COLO668 (cell line): ENCODE measurements at regions not wholly inside any gene's neighbourhood (a gene's known extent, or its start where the extent isn't known, plus 50 kb on each side); places are given as distances from the start of the nearest gene placed in this dataset.
"Not testable (repeated sequence)": the region's sequence is repeated elsewhere in the genome, so short reads cannot be mapped to it uniquely, and the experiment has no call there.

Source experiments
- DNase-seq: peaks from one replicate; lab custom pipeline; 2025; ENCODE audit not compliant: unreplicated experiment; lab: John Stamatoyannopoulos, UW

DNA sequence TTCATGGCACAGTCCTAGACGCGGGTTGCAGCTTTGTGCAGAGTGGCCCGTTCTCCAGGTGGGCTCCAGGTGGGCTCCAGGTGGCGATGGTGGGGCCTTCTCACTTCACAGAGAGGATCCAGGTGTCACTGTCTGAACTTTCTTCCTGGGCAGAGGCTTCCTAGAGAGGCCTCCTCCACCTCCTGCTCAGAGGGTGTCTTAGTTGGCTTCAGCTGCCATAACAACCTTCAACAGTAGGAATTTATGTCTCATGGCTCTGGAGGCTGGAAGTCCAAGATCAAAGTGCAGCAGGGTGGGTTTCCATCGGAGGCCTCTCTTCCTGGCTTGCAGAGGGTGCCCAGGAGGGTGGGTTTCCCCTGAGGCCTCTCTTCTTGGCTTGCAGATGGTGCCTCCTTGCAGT, 125.1 kb downstream of the GLRX3 start:
- no peak for DNase-seq

DNA sequence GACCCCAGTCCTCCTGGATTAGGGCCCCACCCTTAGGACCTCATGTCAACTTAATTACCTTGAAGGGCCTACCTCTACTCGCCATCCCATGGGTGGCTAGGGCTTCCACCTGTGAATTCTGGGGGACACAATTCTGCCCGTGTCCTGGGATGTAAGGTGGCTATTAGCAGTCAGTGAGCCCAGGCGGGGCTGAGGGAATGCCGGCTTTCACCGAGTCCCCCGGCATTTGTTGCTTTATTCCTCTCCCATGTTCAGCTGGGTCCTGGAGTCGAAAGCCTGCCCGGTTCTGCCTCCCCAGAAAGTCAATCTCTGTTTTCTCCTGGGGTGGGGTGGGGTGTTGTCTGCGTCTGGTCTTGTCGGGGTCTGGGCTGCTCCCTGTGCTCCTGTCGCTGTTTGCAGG, 125.6 kb downstream of the GLRX3 start:
- DNase-seq, result no peak

DNA sequence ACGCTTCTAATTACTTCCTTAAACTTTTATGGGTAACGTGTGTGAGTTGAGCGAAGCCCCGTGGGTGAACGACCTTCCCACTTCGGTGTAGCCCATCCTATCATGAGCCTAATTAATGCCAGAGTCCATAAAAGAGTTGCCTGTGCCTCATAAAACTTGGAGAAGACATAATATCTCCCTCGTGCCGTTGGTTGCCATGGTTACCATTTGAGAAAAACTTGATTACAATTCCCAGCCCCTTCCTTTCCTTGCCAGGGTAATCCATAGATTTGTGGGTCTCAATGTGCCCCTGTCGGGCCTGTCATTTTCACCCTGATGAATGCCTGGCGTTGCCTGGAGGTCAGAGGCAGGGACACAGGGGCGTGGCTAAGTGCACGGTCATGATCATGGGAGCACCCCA, 127.1 kb downstream of the GLRX3 start:
- DNase-seq, result no peak

DNA sequence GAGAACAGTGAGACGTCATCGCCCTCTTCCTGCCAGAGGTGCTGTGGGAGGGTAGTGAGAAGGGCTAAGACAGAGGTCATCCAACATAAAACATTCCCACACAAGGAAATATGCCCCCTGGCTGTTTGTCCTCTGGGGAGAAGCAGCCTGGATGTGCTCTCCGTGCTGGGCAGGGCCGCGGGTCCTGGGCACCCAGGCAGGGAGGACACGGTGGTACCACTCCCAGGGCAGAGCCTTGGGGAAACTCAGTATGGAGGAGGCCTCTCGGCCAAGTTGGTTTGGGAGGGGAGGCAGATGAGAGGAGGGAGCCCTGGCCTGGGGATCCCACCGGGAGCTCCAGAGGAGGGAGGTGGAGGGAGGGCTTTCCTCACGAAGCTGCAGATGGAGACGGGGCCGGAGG, 129.4 kb downstream of the GLRX3 start:
- DNase-seq, result no peak

DNA sequence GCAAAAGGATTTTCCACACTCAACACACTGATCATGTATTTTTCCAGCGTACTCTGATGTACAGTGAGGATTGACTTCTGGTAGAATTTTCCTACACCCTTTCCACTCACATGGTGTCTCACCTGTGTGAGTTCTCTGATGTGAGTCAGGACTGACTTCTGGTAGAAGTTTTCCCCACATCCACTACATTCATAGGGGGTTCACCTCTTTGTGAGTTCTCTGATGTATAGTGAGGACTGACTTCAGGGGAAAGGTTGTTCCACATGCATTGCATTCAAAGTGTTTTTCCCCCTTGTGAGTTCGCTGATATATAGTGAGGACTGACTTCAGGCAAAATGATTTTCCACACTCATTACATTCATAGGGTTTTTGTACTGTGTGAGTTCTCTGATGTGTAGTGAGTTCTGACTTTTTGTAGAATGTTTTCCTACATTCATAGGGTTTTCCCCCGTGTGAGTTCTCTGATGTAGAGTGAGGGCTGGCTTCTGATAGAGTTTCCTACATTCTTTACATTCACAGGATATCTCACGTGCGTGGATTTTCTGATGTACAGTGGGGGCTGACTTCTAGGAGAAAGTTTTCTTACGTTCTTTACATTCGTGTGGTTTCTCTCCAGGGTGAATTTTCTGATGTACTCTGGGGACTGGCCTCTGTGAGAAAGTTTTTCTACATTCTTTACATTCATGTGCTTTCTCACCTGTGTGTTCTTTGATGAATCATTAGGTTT, 146.5 kb downstream of the GLRX3 start:
- DNase-seq, result no peak

DNA sequence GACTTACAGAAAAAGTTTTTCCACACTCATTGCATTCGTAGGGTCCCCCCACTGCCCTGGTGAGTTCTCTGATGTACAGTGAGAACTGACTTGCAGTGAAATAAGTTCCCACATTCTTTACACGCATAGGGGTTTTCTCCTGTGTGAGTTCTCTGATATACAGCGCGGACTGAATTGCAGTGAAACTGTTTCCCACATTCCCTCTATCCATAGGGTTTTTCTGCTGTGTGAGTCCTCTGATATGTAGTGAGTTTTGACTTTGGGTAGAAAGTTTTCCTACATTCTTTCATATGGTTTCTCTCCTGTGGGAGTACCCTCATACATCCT, 147.0 kb downstream of the GLRX3 start:
- DNase-seq, result no peak

DNA sequence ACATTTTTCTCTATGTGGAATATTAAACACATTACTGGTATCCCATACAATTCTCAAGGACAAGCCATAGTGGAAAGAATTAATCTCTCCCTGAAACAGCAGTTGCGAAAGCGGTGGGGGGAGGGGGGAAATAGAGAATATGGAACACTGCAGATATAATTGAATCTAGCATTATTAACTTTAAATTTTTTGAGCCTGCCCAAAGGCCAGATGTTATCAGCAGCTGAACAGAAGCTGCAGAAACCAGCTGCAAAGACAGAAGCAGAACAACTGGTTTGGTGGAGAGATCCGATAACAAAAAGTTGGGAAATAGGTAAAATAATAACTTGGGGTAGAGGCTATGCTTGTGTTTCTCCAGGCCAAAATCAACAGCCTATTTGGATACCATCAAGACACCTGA, 159.6 kb downstream of the GLRX3 start:
- DNase-seq, result not testable (repeated sequence)

DNA sequence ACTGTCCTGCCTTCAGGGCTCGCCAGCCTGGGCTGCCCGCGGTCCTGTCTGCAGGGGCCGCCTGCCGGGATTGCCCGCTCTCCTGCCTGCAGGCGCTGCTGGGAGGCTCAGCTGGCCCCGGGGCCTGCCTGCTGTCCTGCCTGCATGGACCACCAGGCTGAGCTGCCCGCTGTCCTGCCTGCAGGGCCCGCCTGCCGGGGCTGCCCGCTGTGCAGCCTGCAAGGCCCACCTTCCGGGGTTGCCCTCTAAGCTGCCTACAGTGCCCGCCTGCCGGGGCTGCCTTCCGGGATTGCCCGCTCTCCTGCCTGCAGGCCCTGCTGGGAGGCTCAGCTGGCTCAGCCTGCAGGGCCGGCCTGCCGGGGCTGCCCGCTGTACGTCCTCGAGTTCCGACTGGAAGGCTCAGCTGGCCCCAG, 164.4 kb downstream of the GLRX3 start:
- peak; percentile 66 for DNase-seq

DNA sequence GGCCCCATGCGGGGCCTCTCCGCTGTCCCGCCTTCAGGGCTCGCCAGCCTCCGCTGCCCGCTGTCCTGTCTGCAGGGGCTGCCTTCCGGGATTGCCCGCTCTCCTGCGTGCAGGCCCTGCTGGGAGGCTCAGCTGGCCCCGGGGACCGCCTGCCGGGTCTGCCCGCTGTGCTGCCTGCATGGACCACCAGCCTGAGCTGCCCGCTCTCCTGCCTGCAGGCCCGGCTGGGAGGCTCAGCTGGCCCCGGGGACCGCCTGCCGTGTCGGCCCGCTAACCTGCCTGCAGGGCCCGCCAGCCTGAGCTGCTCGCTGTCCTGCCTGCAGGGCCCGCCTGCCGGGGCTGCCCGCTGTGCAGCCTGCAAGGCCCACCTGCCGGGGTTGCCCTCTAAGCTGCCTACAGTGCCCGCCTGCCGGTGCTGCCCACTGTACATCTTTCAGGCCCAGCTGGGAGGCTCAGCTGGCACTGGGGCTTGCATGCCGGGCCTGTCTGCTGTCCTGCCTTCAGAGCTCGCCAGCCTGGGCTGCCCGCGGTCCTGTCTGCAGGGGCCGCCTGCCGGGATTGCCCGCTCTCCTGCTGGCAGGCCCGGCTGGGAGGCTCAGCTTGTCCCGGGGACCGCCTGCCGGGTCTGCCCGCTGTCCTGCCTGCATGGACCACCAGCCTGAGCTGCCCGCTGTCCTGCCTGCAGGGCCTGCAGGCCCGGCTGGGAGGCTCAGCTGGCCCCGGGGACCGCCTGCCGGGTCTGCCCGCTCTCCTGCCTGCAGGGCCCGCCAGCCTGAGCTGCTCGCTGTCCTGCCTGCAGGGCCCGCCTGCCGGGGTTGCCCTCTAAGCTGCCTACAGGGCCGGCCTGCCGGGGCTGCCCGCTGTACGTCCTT, 165.1 kb downstream of the GLRX3 start:
- peak; percentile 66 for DNase-seq

DNA sequence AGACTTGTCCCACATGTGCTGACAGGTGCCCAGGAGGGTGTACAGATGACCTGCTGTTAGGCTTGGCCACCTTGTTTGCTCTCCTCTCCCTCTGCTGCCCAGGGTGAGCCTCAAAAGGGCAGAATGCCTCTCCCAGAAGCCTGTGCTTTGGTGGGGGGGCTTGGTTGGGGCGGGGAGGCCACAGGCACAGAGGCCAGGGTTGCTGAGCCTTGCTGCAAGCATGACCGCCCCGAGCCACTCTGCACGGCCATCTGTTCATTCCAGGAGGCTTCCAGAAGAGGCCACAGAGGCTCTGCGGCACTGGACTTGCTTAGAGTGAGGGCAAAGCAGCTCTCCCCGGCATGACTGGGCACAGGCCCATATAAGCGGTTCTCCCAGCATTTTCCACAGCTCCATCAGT, 190.8 kb downstream of the GLRX3 start:
- no peak for DNase-seq

DNA sequence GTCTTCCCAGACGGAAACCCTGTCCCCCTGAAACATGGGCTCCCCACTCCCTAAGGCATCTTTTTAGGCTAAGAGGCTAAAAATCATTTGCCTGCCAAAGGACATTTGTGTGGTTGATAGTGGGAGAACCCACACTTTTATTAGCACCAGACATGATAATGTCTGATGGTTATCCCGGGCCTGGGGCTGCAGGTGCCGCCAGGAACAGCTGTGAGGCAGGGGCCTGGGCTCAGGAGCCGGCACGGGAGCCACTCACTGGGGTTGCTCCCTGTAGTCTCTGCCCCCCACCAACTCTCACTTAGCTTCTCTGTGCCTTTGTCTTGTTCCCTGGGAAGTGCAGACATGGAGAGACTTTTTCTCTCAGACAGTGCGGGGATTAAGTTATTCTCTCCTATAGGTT, 193.6 kb downstream of the GLRX3 start:
- DNase-seq, result no peak

DNA sequence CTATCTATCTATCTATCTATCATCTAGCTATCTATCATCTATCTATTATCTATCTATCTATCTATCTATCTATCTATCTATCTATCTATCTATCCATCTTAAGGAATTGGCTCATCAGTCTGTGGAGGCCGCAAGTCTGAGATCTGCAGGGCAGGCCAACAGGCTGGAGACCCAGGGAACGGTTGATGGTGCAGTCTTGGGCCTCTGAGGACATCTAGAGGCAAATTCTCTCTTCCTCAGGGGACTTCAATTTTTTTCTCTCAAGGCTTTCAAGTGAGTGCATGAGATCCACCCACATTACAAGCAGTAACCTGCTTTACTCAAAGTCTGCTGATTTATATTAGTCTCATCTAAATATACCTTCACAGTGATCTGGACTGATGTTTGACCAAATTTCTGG, 197.0 kb downstream of the GLRX3 start:
- DNase-seq, result no peak

DNA sequence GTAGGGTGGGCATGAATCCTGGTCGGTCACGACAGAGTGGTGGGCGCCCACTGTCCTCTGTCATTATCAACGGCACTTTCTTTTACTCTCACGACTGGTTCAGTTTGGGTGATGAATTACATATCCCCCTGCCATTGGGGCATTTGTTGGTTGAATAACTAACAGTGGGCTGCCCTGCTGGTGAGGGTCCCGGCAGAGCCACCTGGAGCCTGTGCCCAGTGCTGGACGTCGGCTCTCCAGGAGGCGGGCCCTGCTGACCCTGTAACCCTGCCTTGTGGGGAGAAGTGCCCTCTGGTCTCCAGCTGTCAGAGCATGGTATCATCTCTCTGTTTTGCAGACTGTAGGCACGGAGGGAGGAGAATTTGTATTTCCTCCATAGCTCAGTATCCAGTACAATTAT, 199.1 kb downstream of the GLRX3 start:
- no peak for DNase-seq

DNA sequence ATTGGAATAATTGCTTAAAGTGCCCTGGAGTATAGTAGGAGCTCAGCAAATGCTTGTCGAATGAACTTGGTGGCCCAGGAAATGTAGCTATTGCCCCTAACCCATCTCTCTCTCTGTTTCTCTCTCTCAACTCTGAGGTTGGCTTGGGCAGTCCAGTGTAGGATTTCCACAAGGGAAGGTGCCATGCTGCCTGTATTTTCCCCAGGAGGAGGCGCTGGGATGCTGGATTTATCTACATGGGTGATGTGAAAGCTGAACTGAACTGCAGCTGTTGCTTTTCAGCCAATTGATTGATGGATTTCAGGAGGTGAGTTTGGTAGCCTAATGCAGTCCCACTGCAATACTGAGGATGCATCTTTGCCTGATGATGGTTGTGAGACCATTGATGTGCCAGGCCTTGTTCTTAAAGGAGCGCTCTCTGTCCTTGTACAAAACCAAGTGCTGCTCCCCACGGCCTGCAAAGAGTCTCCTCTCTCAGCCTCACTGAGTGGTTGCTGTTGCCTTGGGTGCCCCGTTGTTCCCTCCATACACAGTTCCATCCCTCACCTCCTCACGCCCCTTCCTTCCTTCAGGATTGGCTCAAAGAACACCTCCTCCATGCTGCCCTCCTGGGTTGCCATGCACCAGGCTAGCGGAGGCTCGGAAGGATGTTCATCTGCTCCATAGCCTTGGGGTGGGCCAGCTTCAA, 200.6 kb downstream of the GLRX3 start:
- DNase-seq, result no peak

DNA sequence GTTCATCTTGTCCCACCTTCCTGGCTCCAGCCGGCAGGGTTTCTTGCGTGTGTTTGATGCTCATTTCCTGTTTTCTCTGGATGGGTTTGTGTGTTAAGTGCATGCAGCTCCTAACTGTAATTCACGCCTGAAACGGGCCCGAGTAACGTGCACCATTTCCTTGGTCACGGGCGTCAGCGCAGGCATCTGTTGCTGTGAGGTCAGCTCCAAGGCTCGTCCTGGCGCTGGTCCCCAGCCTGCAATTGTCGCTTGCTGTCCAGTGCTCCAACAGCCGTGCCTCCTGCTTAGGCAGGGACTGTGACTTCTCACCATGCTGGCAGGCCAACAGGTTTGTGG, 201.1 kb downstream of the GLRX3 start:
- no peak for DNase-seq

DNA sequence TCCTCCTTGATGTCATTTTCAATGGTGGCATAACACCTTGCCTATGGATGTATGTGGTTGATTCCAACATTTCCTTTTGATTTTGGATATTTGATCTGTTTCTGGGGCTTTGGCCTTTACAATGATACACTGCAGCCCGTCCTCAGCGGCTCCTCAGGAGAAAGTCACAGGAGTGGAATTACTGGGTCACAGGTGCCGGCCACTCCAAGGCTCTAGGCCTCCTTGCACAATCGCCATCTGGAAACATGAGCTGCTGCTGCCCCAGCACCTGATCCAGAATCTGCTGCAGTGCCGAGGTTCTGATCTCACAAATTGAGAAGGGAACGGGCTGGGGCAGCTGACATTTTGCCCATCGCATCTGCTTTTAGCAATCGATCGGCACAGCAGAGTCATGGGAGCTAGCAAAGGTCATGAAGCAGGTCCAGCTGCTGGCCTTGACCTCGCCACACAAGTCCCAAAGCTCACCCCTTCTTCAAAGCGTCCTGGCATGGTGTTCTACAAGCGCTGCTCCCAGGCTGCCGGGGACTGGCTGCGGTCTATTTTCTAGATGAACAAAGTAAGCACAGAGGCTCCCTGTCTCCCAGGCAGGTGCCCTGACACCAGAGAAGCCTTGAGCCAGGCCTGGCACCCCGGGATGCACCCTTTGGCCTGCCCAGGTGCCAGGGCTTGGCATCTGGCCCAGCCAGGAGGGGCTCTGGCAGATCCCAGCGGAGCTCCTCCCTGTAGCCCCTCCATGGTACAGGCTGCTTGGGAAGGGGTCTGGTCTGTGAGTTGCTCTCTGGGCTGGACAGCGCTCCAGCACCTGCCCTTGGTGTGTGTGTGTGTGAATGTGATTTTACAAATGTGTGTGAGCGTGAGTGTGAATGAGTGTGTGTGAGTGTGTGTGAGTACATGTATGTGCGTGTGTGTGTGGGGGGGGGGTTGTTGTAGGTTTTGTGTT, 201.8 kb downstream of the GLRX3 start:
- DNase-seq, result no peak

DNA sequence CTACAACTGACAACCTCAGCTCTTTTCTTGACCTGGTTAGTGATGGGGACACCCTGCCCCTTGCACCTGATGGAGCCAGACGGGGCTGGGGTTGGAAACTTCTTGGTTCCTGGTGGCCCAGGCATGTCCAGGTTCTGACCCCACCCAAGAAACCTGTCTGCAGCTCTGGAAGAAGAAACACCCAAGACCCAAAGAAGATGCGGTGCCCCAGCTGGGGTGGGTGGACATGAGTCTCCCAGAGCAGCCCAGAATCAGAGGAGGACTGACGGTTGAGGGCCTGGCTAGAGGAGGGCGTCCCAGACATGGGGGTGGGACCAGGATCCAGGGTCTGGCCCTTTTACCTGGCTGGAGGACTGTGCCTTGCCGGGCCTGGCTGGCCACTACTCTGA, 202.4 kb downstream of the GLRX3 start:
- no peak for DNase-seq

DNA sequence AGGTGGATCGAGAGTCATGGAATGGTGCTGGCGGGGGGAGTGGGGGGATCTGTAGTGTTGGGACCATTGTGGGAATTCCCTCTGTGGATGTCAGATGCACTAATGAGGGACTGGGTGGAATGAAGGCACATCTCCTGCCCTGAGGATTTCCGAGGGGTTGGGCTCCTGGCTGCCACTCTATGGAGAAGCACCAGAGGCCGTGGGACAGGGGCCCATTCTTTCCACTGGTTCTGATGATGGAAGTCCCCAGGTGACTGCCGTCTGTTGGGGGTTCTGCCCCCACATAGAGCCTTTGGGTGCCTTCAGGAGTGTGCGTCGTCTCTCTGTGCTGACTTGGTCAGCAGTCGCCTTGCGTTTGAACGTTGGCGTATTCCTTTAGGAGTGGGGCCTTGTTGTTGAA, 202.9 kb downstream of the GLRX3 start:
- no peak for DNase-seq

DNA sequence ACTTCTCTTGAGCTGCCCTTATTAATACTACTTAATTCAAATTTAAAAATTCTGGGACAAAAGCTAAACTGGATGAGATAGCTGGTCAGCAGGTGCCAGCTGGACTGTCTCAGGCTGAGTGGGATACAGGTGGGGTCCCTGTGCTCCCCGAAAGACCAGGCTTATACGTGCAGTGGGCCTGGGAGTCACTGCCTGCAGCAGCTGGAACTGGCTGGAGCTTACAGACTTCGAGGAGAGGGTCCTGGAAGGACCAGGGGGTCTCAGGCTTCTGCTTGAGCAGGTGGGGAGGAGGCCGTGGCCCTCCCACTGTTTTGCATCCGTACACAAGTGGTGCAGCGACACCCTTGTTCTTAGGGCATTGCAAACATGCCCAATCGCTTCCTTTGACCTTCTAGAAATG, 203.7 kb downstream of the GLRX3 start:
- no peak for DNase-seq

DNA sequence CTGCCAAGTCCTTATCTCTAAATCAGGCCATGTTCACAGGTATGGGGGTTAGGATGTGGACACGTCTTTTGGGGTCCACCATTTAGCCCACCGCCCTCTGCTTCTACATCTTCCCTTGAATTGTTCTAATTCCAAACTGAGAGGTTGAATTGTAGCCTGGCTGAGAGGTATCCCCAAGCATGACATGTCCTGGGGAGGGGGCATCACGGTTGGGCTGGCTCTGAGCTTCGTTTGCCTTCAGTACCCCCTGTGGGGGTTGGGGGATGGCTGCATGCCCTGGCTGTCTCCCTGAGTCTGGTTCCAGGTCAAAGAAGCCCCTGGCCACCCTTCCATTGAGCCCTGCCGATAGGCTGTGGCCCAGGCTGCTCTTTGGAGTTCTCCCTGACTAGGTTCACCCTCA, 204.6 kb downstream of the GLRX3 start:
- DNase-seq, result no peak

DNA sequence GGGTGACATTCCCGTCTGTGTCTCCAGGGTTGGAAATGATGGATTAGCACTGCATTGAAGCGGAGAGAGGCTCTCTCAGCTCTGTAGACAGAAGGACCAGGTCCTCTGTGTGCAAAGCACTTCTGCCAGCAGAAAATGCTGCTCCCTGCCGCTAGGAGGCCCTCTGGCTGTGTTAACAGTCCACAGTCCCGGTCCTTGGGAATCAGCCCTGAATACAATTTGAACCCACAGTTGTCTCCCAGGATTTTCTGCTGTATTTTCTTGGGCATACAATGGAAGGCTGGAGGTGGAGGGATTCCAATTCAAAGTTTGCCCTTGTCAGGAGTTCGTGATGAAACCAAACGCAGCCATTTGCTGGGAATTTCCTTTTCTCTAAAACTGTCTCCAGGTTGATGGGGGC, 205.2 kb downstream of the GLRX3 start:
- DNase-seq, result peak; percentile 9
